IMR-90 (cell line): ENCODE measurements at regions not wholly inside any gene's neighbourhood (a gene's known extent, or its start where the extent isn't known, plus 50 kb on each side); places are given as distances from the start of the nearest gene placed in this dataset.

Source experiments
- ATAC-seq: fragments of 200-7000 bp; cut with Tn5 transposase; 2 replicates; pipeline ENCODE4 v1.9.1; 2020; ENCODE audit warnings: low read depth, mild to moderate bottlenecking, moderate library complexity
- BruUV-seq: library from RNA; stranded (reverse); fragments of 400-500 nt; replicated peaks from 2 replicates; lab custom pipeline; 2021; lab: Mats Ljungman, UMichigan
- CTCF ChIA-PET: fragments of 300-600 bp; formaldehyde crosslinking; extraction: SDS; loops from one replicate; lab custom pipeline; 2021; ENCODE audit warnings: antibody characterized with exemption; lab: Yijun Ruan, JAX
- POLR2A ChIA-PET: fragments of 300-600 bp; sonication (Branson Sonifier 250); formaldehyde crosslinking; loops from one replicate; lab custom pipeline; 2022; ENCODE audit warnings: antibody characterized with exemption; ENCODE audit not compliant: unreplicated experiment; lab: Charles Lee
- DNase-seq: peaks from one replicate; pipeline ENCODE4 v3.0.0; 2013
- H2AFZ ChIP-seq: replicated peaks from 2 replicates; pipeline ENCODE3; 2013; ENCODE audit warnings: low read length, mild to moderate bottlenecking; ENCODE audit not compliant: poor library complexity
- H2AK5ac ChIP-seq: 2 replicates; pipeline ENCODE4 v1.6.1; 2013; ENCODE audit warnings: low read depth, low read length, inconsistent platforms
- H2AK9ac ChIP-seq: replicated peaks from 2 replicates; pipeline ENCODE3; 2013; ENCODE audit warnings: mild to moderate bottlenecking, low read depth, low read length, moderate library complexity; ENCODE audit not compliant: poor library complexity
- H2BK120ac ChIP-seq: 2 replicates; pipeline ENCODE4 v1.6.1; 2013; ENCODE audit warnings: low read depth, low read length, inconsistent platforms
- H2BK15ac ChIP-seq: 3 replicates; pipeline ENCODE4 v1.6.1; 2013; ENCODE audit warnings: low read depth, low read length, inconsistent platforms
- H2BK20ac ChIP-seq: 2 replicates; pipeline ENCODE4 v1.6.1; 2013; ENCODE audit warnings: low read depth, mild to moderate bottlenecking, inconsistent platforms, low read length, moderate library complexity
- H2BK5ac ChIP-seq: 2 replicates; pipeline ENCODE4 v1.6.1; 2013; ENCODE audit warnings: mild to moderate bottlenecking, low read depth, low read length, inconsistent platforms; ENCODE audit not compliant: poor library complexity, severe bottlenecking
- H3K14ac ChIP-seq: replicated peaks from 2 replicates; pipeline ENCODE4 v1.6.1; 2013; ENCODE audit warnings: low read depth, low read length, inconsistent platforms
- H3K18ac ChIP-seq: 2 replicates; pipeline ENCODE4 v1.6.1; 2013; ENCODE audit warnings: low read depth, low read length, control low read depth
- H3K23ac ChIP-seq: 2 replicates; pipeline ENCODE4 v1.6.1; 2013; ENCODE audit warnings: low read depth, low read length, inconsistent platforms
- H3K27ac ChIP-seq: 2 replicates; pipeline ENCODE4 v1.5.1; 2013; ENCODE audit warnings: mild to moderate bottlenecking, control low read depth, low read length; ENCODE audit not compliant: insufficient read depth
- H3K27me3 ChIP-seq: 2 replicates; pipeline ENCODE4 v1.6.1; 2013; ENCODE audit warnings: low read length; ENCODE audit not compliant: control insufficient read depth, insufficient read depth
- H3K36me3 ChIP-seq: 2 replicates; pipeline ENCODE4 v1.6.1; 2013; ENCODE audit warnings: low read length, mixed read lengths; ENCODE audit not compliant: control insufficient read depth, insufficient read depth
- H3K4ac ChIP-seq: 2 replicates; pipeline ENCODE4 v1.6.1; 2013; ENCODE audit warnings: low read depth, low read length, inconsistent platforms
- H3K4me1 ChIP-seq: 2 replicates; pipeline ENCODE4 v1.6.1; 2013; ENCODE audit warnings: low read length, mixed read lengths; ENCODE audit not compliant: control insufficient read depth, insufficient read depth
- H3K4me2 ChIP-seq: 2 replicates; pipeline ENCODE4 v1.6.1; 2013; ENCODE audit warnings: low read depth, mild to moderate bottlenecking, control low read depth, low read length, moderate library complexity
- H3K4me3 ChIP-seq: 2 replicates; pipeline ENCODE4 v1.5.1; 2013; ENCODE audit warnings: low read depth, mild to moderate bottlenecking, control low read depth, low read length, moderate library complexity; ENCODE audit not compliant: insufficient read depth
- H3K56ac ChIP-seq: 2 replicates; pipeline ENCODE4 v1.6.1; 2013; ENCODE audit warnings: low read length, inconsistent platforms; ENCODE audit not compliant: insufficient read depth; ENCODE audit errors: extremely low read depth
- H3K79me1 ChIP-seq, 2 experiments: 2 replicates each; pipeline ENCODE4 v1.6.1; 2013; ENCODE audit warnings: low read length in 2 of 2, inconsistent platforms in 1 of 2, low read depth in 1 of 2
- H3K9ac ChIP-seq: 2 replicates; pipeline ENCODE4 v1.6.1; 2013; ENCODE audit warnings: low read depth, low read length, control low read depth
- H3K9me1 ChIP-seq: 2 replicates; pipeline ENCODE4 v1.6.1; 2013; ENCODE audit warnings: low read length, inconsistent platforms; ENCODE audit not compliant: insufficient read depth
- H3K9me3 ChIP-seq: 2 replicates; pipeline ENCODE4 v1.6.1; 2013; ENCODE audit warnings: low read length; ENCODE audit not compliant: control insufficient read depth, insufficient read depth
- H4K20me1 ChIP-seq: 2 replicates; pipeline ENCODE4 v1.6.1; 2013; ENCODE audit warnings: low read length, inconsistent platforms; ENCODE audit not compliant: insufficient read depth
- H4K5ac ChIP-seq: 2 replicates; pipeline ENCODE4 v1.6.1; 2013; ENCODE audit warnings: mild to moderate bottlenecking, low read depth, low read length, control low read depth
- H4K8ac ChIP-seq, 2 experiments: 2 replicates each; pipeline ENCODE4 v1.6.1; 2013; ENCODE audit warnings: low read depth in 2 of 2, low read length in 2 of 2, control low read depth in 1 of 2, inconsistent platforms in 1 of 2
- H4K91ac ChIP-seq: 2 replicates; pipeline ENCODE4 v1.6.1; 2013; ENCODE audit warnings: low read depth, low read length, inconsistent platforms; ENCODE audit not compliant: insufficient read depth
- FOS ChIP-seq: fragments of 150-350 bp; IDR thresholded peaks from 2 replicates; pipeline ENCODE4 v1.6.1; 2016; ENCODE audit warnings: low read depth, low read length
- MAFK ChIP-seq: IDR thresholded peaks from 2 replicates; pipeline ENCODE4 v1.6.1; 2012; ENCODE audit warnings: low read depth, low read length, improper control_type of control experiment
- WGBS, 2 experiments: methylation state at CpG; one replicate each; pipeline versions ENCODE4 v1.1.5 to v1.1.7; 2013; ENCODE audit warnings: missing lambda C conversion rate in 2 of 2; ENCODE audit not compliant: insufficient read length in 1 of 2; ENCODE audit errors: extremely low coverage in 2 of 2; 5-methylcytosine and 5-hydroxymethylcytosine counted together
- dilution Hi-C: fragments of 300-500 bp; cut with HindIII; formaldehyde crosslinking; loops from one replicate; pipeline ENCODE4 v1.14.3; 2018; ENCODE audit warnings: low sequenced_read_pairs; ENCODE audit not compliant: unreplicated experiment
- in situ Hi-C: fragments of 300-500 bp; cut with MboI; formaldehyde crosslinking; loops from 3 replicates; pipeline ENCODE4 v1.14.3; 2019; ENCODE audit warnings: low sequenced_read_pairs, inconsistent platforms, mixed read lengths
- intact Hi-C: fragments of 100-400 bp; cut with micrococcal nuclease; formaldehyde crosslinking; loops from 2 replicates; pipeline ENCODE4 v1.10.0; 2022
- TF ChIP-seq, protein P1 (sequence below): fragments of 150-350 bp; IDR thresholded peaks from 2 replicates; pipeline ENCODE4 v1.6.1; 2017; ENCODE audit warnings: mild to moderate bottlenecking, antibody characterized with exemption, low read length, low read depth
- TF ChIP-seq, protein P2 (sequence below): fragments of 150-350 bp; IDR thresholded peaks from 2 replicates; pipeline ENCODE4 v1.6.1; 2016; ENCODE audit warnings: low read depth, mild to moderate bottlenecking, low read length, moderate library complexity, borderline replicate concordance

DNA sequence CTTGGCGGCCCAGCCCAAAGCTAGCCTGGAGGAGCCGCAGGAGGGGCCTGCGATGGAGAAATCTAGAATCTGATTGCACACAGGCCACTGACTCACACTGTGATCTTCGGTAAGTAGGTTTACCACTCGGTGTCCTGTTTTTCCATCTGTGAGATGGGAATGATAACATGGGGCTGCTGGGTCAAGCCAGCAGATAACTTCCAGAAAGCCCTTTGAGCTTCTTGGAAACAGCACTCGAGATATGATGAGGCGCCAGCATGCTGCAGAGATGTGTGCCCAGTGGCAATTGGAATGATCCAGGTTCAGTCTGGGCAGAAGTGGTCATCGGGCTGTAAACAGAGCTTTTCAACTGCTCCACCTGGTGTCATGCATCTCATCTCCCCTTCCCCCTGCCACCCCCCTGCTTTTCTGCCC is 771.3 kb upstream of the TBX3 start:
- POLR2A ChIA-PET, result no interaction called here
- 33% methylated on average over 1 of the region's 8 CpGs; no CpG with 5 or more reads in 1 of the 2 experiments for WGBS, 2 experiments
- H3K4me3 ChIP-seq, result no peak overlapping the region

More for the DNA sequence above, 771.3 kb upstream of the TBX3 start:
- no peak overlapping the region for H3K4me2 ChIP-seq
- H4K8ac ChIP-seq, result no peak overlapping the region
- TF ChIP-seq MAFK (no peak), FOS (no peak)
- TF ChIP-seq, protein P1, sequence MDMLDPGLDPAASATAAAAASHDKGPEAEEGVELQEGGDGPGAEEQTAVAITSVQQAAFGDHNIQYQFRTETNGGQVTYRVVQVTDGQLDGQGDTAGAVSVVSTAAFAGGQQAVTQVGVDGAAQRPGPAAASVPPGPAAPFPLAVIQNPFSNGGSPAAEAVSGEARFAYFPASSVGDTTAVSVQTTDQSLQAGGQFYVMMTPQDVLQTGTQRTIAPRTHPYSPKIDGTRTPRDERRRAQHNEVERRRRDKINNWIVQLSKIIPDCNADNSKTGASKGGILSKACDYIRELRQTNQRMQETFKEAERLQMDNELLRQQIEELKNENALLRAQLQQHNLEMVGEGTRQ, result no peak
- TF ChIP-seq, protein P2, sequence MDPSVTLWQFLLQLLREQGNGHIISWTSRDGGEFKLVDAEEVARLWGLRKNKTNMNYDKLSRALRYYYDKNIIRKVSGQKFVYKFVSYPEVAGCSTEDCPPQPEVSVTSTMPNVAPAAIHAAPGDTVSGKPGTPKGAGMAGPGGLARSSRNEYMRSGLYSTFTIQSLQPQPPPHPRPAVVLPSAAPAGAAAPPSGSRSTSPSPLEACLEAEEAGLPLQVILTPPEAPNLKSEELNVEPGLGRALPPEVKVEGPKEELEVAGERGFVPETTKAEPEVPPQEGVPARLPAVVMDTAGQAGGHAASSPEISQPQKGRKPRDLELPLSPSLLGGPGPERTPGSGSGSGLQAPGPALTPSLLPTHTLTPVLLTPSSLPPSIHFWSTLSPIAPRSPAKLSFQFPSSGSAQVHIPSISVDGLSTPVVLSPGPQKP, result no peak
- H4K20me1 ChIP-seq, result no peaks in the 10 kb centered on the region
- peaks cover 2% of the 10 kb centered on the region; the same call in 1 of the 2 replicates for H3K27me3 ChIP-seq
- H4K5ac ChIP-seq, result no peak overlapping the region
- no peaks in the 10 kb centered on the region for H3K79me1 ChIP-seq
- H3K36me3 ChIP-seq, result no peaks in the 10 kb centered on the region
- H3K4me1 ChIP-seq, result no peaks in the 10 kb centered on the region
- H2BK5ac ChIP-seq, result no peak overlapping the region
- in situ Hi-C loops (no loop called here), dilution Hi-C loops (no loop called here), intact Hi-C loops (no loop called here)
- H3K14ac ChIP-seq, result peak overlapping the region; percentile 40; the same call in 1 of the 2 replicates
- H2BK20ac ChIP-seq, result no peak overlapping the region
- H3K9me1 ChIP-seq, result no peaks in the 10 kb centered on the region
- H4K91ac ChIP-seq, result no peak overlapping the region
- H3K9ac ChIP-seq, result no peak overlapping the region
- no peak overlapping the region for H3K27ac ChIP-seq
- H3K18ac ChIP-seq, result no peak overlapping the region
- H3K9me3 ChIP-seq, result no peaks in the 10 kb centered on the region
- ATAC-seq (no peak), DNase-seq (no peak)
- CTCF ChIA-PET, result interaction anchor here (1.0 kb wide), 1 partner anchor 49 kb away, joined by 3 read pairs; no protein-coding TSS in a partner anchor
- H3K23ac ChIP-seq, result no peak overlapping the region
- H2BK120ac ChIP-seq, result no peak overlapping the region
- no peak overlapping the region for H3K56ac ChIP-seq
- H2AK9ac ChIP-seq, result no peak overlapping the region
- H3K4ac ChIP-seq, result no peak overlapping the region
- peak overlapping the region; percentile 18 for H2AFZ ChIP-seq
- no peak overlapping the region for H2BK15ac ChIP-seq
- no peak overlapping the region for H2AK5ac ChIP-seq
- no TSS peak for BruUV-seq
